WTC11 (cell line): ENCODE measurements at regions not wholly inside any gene's neighbourhood (a gene's known extent, or its start where the extent isn't known, plus 50 kb on each side); places are given as distances from the start of the nearest gene placed in this dataset.

Experiments
- ATAC-seq: fragments of 200-7000 bp; cut with Tn5 transposase; 2 replicates; pipeline ENCODE4 v1.10.0; 2021; ENCODE audit warnings: mild to moderate bottlenecking, moderate library complexity
- CTCF ChIA-PET: fragments of 300-600 bp; sonication (Branson Sonifier 250); formaldehyde crosslinking; loops from one replicate; lab custom pipeline; 2021; ENCODE audit warnings: antibody characterized with exemption; lab: Charles Lee
- POLR2A ChIA-PET: fragments of 350-600 bp; sonication (Branson Sonifier 250); formaldehyde crosslinking; loops from one replicate; lab custom pipeline; 2021; ENCODE audit warnings: antibody characterized with exemption; lab: Charles Lee
- DNase-seq: peaks from one replicate; pipeline ENCODE4 v3.0.0; 2021; ENCODE audit warnings: low spot score
- H3K27ac Mint-ChIP-seq: 2 replicates; pipeline ENCODE4 v1.8.0; 2021; ENCODE audit warnings: mixed read lengths
- H3K27me3 Mint-ChIP-seq: 2 replicates; pipeline ENCODE4 v1.8.0; 2021; ENCODE audit warnings: low read depth, mild to moderate bottlenecking, moderate library complexity, mixed read lengths
- H3K36me3 Mint-ChIP-seq: 2 replicates; pipeline ENCODE4 v1.8.0; 2021; ENCODE audit warnings: mixed read lengths
- H3K4me1 Mint-ChIP-seq: 2 replicates; pipeline ENCODE4 v1.8.0; 2022; ENCODE audit warnings: mixed read lengths
- H3K4me3 Mint-ChIP-seq: 2 replicates; pipeline ENCODE4 v1.8.0; 2021; ENCODE audit warnings: mild to moderate bottlenecking, moderate library complexity, mixed read lengths
- H3K9me3 Mint-ChIP-seq: 2 replicates; pipeline ENCODE4 v1.8.0; 2021; ENCODE audit warnings: mixed read lengths
- ATF1 ChIP-seq: sonication (generic); formaldehyde crosslinking; IDR thresholded peaks from 2 replicates; pipeline ENCODE4 v1.8.1; 2023; ENCODE audit warnings: mild to moderate bottlenecking, moderate library complexity, missing genetic modification reagents
- FOXK1 ChIP-seq: sonication (generic); formaldehyde crosslinking; IDR thresholded peaks from 2 replicates; pipeline ENCODE4 v1.8.0; 2022; ENCODE audit warnings: mild to moderate bottlenecking, moderate library complexity, missing genetic modification reagents
- SP1 ChIP-seq: sonication (generic); formaldehyde crosslinking; conservative IDR thresholded peaks from 2 replicates; pipeline ENCODE4 v1.8.1; 2022; ENCODE audit warnings: missing genetic modification reagents
- ZNF416 ChIP-seq: fragments of 250-450 bp; sonication (Bioruptor Pico); IDR thresholded peaks from 2 replicates; pipeline ENCODE4 v1.9.0; 2021; ENCODE audit warnings: mild to moderate bottlenecking, inconsistent platforms
- TF ChIP-seq, protein P1 (sequence below): fragments of 250-450 bp; sonication (Bioruptor Pico); IDR thresholded peaks from 2 replicates; pipeline ENCODE4 v2.1.2; 2022; ENCODE audit warnings: mild to moderate bottlenecking, moderate library complexity

DNA sequence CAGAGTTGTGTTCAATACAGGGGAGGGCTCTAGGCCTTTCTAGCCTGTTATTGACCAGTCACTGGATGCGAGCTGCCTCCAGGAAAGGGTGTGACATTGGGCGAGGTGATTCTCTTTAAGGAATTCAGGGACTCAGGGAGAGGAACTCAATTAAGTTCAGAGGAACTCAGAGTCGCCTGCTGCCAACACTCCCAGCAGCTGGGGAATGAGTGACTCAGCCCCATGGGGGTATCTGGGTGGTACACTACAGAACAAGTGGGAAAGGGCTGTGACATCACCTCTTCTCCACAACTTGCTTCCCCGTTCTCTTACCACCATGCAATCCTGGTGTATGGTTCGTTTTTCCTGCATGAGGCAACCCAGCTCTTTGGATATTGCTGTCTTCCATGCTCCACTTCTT is 50.4 kb upstream of the CYRIA start:
- H3K4me3 Mint-ChIP-seq: no peak overlapping the region
- no peak overlapping the region; the same call in 1 of the 2 replicates for H3K27ac Mint-ChIP-seq
- H3K36me3 Mint-ChIP-seq: no peaks in the 10 kb centered on the region
- no peak for ATAC-seq
- H3K9me3 Mint-ChIP-seq: no peaks in the 10 kb centered on the region
- peaks cover 10% of the 10 kb centered on the region for H3K4me1 Mint-ChIP-seq
- TF ChIP-seq ATF1 (CRISPR knock-in tag) (no peak), ZNF416 (CRISPR knock-in tag) (no peak), SP1 (CRISPR knock-in tag) (no peak), FOXK1 (no peak)
- TF ChIP-seq, protein P1, sequence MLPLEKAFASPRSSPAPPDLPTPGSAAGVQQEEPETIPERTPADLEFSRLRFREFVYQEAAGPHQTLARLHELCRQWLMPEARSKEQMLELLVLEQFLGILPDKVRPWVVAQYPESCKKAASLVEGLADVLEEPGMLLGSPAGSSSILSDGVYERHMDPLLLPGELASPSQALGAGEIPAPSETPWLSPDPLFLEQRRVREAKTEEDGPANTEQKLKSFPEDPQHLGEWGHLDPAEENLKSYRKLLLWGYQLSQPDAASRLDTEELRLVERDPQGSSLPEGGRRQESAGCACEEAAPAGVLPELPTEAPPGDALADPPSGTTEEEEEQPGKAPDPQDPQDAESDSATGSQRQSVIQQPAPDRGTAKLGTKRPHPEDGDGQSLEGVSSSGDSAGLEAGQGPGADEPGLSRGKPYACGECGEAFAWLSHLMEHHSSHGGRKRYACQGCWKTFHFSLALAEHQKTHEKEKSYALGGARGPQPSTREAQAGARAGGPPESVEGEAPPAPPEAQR (CRISPR knock-in tag): no peak
- ChIA-PET CTCF (no interaction called here), POLR2A (no interaction called here)
- H3K27me3 Mint-ChIP-seq: no peaks in the 10 kb centered on the region; the same call in 1 of the 2 replicates
- no peak for DNase-seq
